Upper lobe of left lung (tissue), 6 donors: ENCODE measurements at regions not wholly inside any gene's neighbourhood (a gene's known extent, or its start where the extent isn't known, plus 50 kb on each side); places are given as distances from the start of the nearest gene placed in this dataset.

Source experiments
- ATAC-seq, 2 donors: fragments of 200-7000 bp; cut with Tn5 transposase; one replicate each; pipeline ENCODE4 v1.9.1; 2022; ENCODE audit warnings: mild to moderate bottlenecking in 2 of 2, moderate library complexity in 2 of 2; ENCODE audit not compliant: low FRiP score in 2 of 2
- DNase-seq, 2 donors: peaks; one replicate each; pipeline ENCODE4 v3.0.0-alpha.2; 2019 to 2020
- H3K27ac ChIP-seq, 4 donors: fragments of 200-600 bp; sonication (generic); one replicate each; pipeline ENCODE4 v1.5.1; 2016 to 2019
- H3K27me3 ChIP-seq, 4 donors: fragments of 200-600 bp; sonication (generic); one replicate each; pipeline ENCODE4 v1.5.1; 2017 to 2019
- H3K36me3 ChIP-seq, 4 donors: fragments of 200-600 bp; sonication (generic); one replicate each; pipeline ENCODE4 v1.5.1; 2016 to 2019
- H3K4me1 ChIP-seq, 4 donors: fragments of 200-600 bp; sonication (generic); one replicate each; pipeline ENCODE4 v1.5.1; 2018 to 2019
- H3K4me3 ChIP-seq, 4 donors: fragments of 200-600 bp; sonication (generic); one replicate each; pipeline ENCODE4 v1.5.1; 2017 to 2019; ENCODE audit warnings: mild to moderate bottlenecking in 2 of 4, moderate library complexity in 1 of 4
- H3K9me3 ChIP-seq, 4 donors: fragments of 200-600 bp; sonication (generic); one replicate each; pipeline ENCODE4 v1.5.1; 2018 to 2019
- CTCF ChIP-seq, 6 experiments: fragments of 450-650 bp in 4 of 6; fragments of 200-600 bp in 2 of 6; sonication (generic) in 2 of 6; IDR thresholded peaks; one replicate each; pipeline ENCODE4 v1.5.1; 2016 to 2019; ENCODE audit warnings: antibody characterized with exemption in 6 of 6
- EP300 ChIP-seq, 4 donors: sonication (generic); formaldehyde crosslinking; IDR thresholded peaks; one replicate each; pipeline ENCODE4 v1.5.1; 2017; ENCODE audit warnings: antibody characterized with exemption in 4 of 4, control low read depth in 2 of 4
- POLR2A ChIP-seq, 4 donors: fragments of 450-650 bp; IDR thresholded peaks; one replicate each; pipeline ENCODE4 v1.5.1; 2016 to 2017; ENCODE audit warnings: antibody characterized with exemption in 4 of 4, mild to moderate bottlenecking in 2 of 4
- POLR2AphosphoS5 ChIP-seq, 2 donors: sonication (generic); formaldehyde crosslinking; IDR thresholded peaks; one replicate each; pipeline ENCODE4 v1.5.1; 2017; ENCODE audit warnings: antibody characterized with exemption in 2 of 2
- WGBS, 2 donors: methylation state at CpG; one replicate each; pipeline ENCODE4 v1.1.5; 2017 to 2018; 5-methylcytosine and 5-hydroxymethylcytosine counted together
- donor health status: DM: no; HTN: no; CAD: no; lungs with moderate emphysema.
- donor health status: DM: no; HTN: yes; CAD: no; lungs with severe emphysema.

GRCh38 chr15:95826412-95827195 lies 503.9 kb upstream of the NR2F2 start:
- DNase-seq (no peak), ATAC-seq (no peak)
- H3K4me3 ChIP-seq = no peak overlapping the region
- H3K9me3 ChIP-seq = no peaks in the 10 kb centered on the region
- no peaks in the 10 kb centered on the region for H3K4me1 ChIP-seq
- 77 to 85% methylated on average over 8 of the region's 8 CpGs for WGBS, 2 donors
- no peaks in the 10 kb centered on the region for H3K36me3 ChIP-seq
- no peaks in the 10 kb centered on the region for H3K27me3 ChIP-seq
- TF ChIP-seq POLR2A (IDR thresholded peaks at IDR 0.05) (no peak), POLR2AphosphoS5 (IDR thresholded peaks at IDR 0.05) (no peak), EP300 (IDR thresholded peaks at IDR 0.05) (no peak), CTCF (IDR thresholded peaks at IDR 0.05) (no peak)
- H3K27ac ChIP-seq = no peak overlapping the region

GRCh38 chr15:95829062-95829461 lies 501.4 kb upstream of the NR2F2 start:
- Histone ChIP-seq H3K36me3 (no peaks in the 10 kb centered on the region), H3K4me1 (no peaks in the 10 kb centered on the region), H3K4me3 (no peak overlapping the region), H3K27ac (no peak overlapping the region), H3K9me3 (no peaks in the 10 kb centered on the region), H3K27me3 (no peaks in the 10 kb centered on the region)
- 86 to 87% methylated on average over 5 of the region's 5 CpGs for WGBS, 2 donors
- DNase-seq (no peak), ATAC-seq (no peak)
- TF ChIP-seq CTCF (IDR thresholded peaks at IDR 0.05) (no peak), EP300 (IDR thresholded peaks at IDR 0.05) (no peak), POLR2AphosphoS5 (IDR thresholded peaks at IDR 0.05) (no peak), POLR2A (IDR thresholded peaks at IDR 0.05) (no peak)

- Histone ChIP-seq H3K36me3 (no peaks in the 10 kb centered on the region), H3K9me3 (no peaks in the 10 kb centered on the region), H3K27me3 (no peaks in the 10 kb centered on the region), H3K4me1 (no peaks in the 10 kb centered on the region), H3K27ac (no peak overlapping the region), H3K4me3 (no peak overlapping the region)
- ATAC-seq (no peak), DNase-seq (no peak)
- TF ChIP-seq EP300 (IDR thresholded peaks at IDR 0.05) (no peak), CTCF (IDR thresholded peaks at IDR 0.05) (no peak), POLR2A (IDR thresholded peaks at IDR 0.05) (no peak), POLR2AphosphoS5 (IDR thresholded peaks at IDR 0.05) (no peak)
- 76 to 81% methylated on average over 4 of the region's 4 CpGs for WGBS, 2 donors
Measured at GRCh38 chr15:95830281-95830680, 500.2 kb upstream of the NR2F2 start.

GRCh38 chr15:95832668-95833067 lies 497.8 kb upstream of the NR2F2 start:
- TF ChIP-seq POLR2AphosphoS5 (IDR thresholded peaks at IDR 0.05) (no peak), CTCF (IDR thresholded peaks at IDR 0.05) (no peak), EP300 (IDR thresholded peaks at IDR 0.05) (no peak), POLR2A (IDR thresholded peaks at IDR 0.05) (no peak)
- no peak for DNase-seq
- H3K27ac ChIP-seq = no peak overlapping the region
- H3K27me3 ChIP-seq = no peaks in the 10 kb centered on the region
- no peaks in the 10 kb centered on the region for H3K9me3 ChIP-seq
- H3K4me1 ChIP-seq = no peaks in the 10 kb centered on the region
- no peaks in the 10 kb centered on the region for H3K36me3 ChIP-seq
- no peak overlapping the region for H3K4me3 ChIP-seq
- no peak for ATAC-seq
- WGBS, 2 donors = 69 to 76% methylated on average over 3 of the region's 3 CpGs
